ENCODE measurements at regions not wholly inside any gene's neighbourhood (a gene's known extent, or its start where the extent isn't known, plus 50 kb on each side); places are given as distances from the start of the nearest gene placed in this dataset.

GRCh38 chr15:77747175-77748077 is 114.7 kb upstream of the LINGO1 start:
- Mint-ChIP-seq H3K27me3 (peaks cover 8% of the 10 kb centered on the region), H3K4me3 (no peak overlapping the region), H3K9me3 (ENCODE audit: insufficient read depth) (no peaks in the 10 kb centered on the region), H3K4me1 (peaks cover 2% of the 10 kb centered on the region), H3K27ac (no peak overlapping the region)
- H3K4me2 ChIP-seq (replicated peaks; ENCODE audit: low read depth, low read length, poor library complexity, severe bottlenecking): no peak overlapping the region
- WGBS (ENCODE audit: insufficient coverage): 65% methylated on average over 4 of the region's 14 CpGs
- DNase-seq (no peak), ATAC-seq (ENCODE audit: low read depth) (no peak)
- H3K9me3 ChIP-seq (ENCODE audit: control extremely low read depth in 1 of 3, control insufficient read depth in 2 of 3, insufficient read depth in 1 of 3, low read length in 2 of 3): no peaks in the 10 kb centered on the region
- no peak for TF ChIP-seq EZH2 (IDR thresholded peaks at IDR 0.05; ENCODE audit: borderline replicate concordance, insufficient read depth, low read depth, low read length, poor library complexity, severe bottlenecking)
- no peak for TF ChIP-seq CTCF (IDR thresholded peaks at IDR 0.05)
- H3K27me3 ChIP-seq (replicated peaks in 1 of 4; ENCODE audit: control extremely low read depth in 1 of 4, control insufficient read depth in 3 of 4, insufficient read depth in 4 of 4, low read length in 3 of 4): peaks cover 0 to 2% (median 0%) of the 10 kb centered on the region in 4 experiments
- H4K20me1 ChIP-seq (ENCODE audit: control insufficient read depth, insufficient read depth, low read length, poor library complexity, severe bottlenecking): no peaks in the 10 kb centered on the region
- no peaks in the 10 kb centered on the region for H3K4me1 ChIP-seq (ENCODE audit: control insufficient read depth in 2 of 2, insufficient read depth in 2 of 2, low read length in 2 of 2)
- CTCF ChIA-PET: no interaction called here
- no peak overlapping the region for H3K4me3 ChIP-seq (ENCODE audit: control extremely low read depth in 1 of 5, extremely low read depth in 1 of 5, insufficient read depth in 1 of 5, low read depth in 2 of 5, low read length in 4 of 5)
- H3K79me2 ChIP-seq (ENCODE audit: control insufficient read depth, insufficient read depth, low read length): no peaks in the 10 kb centered on the region
- H3K27ac ChIP-seq (ENCODE audit: low read length in 2 of 2): no peak overlapping the region
- no peak overlapping the region for H2AFZ ChIP-seq (ENCODE audit: insufficient read depth, low read depth, low read length, poor library complexity, severe bottlenecking)
- no peak overlapping the region for H3K9ac ChIP-seq (ENCODE audit: low read length)
- no peaks in the 10 kb centered on the region for H3K36me3 ChIP-seq (replicated peaks in 1 of 2; ENCODE audit: control extremely low read depth in 1 of 2, control insufficient read depth in 1 of 2, extremely low read depth in 1 of 2, insufficient read depth in 2 of 2, low read length in 1 of 2)
- POLR2A ChIA-PET: no interaction called here
- intact Hi-C loops (cut with micrococcal nuclease): no loop called here

Data from B cell (primary cell).